GM18868 (cell line): ENCODE measurements at regions not wholly inside any gene's neighbourhood (a gene's known extent, or its start where the extent isn't known, plus 50 kb on each side); places are given as distances from the start of the nearest gene placed in this dataset.
"Not testable (repeated sequence)": the region's sequence is repeated elsewhere in the genome, so short reads cannot be mapped to it uniquely, and the experiment has no call there.

Experiments
- ATAC-seq: cut with Tn5 transposase; IDR thresholded peaks from one replicate; pipeline ENCODE4 v1.9.1; 2021; ENCODE audit warnings: mild to moderate bottlenecking, moderate library complexity; ENCODE audit not compliant: unreplicated experiment

DNA sequence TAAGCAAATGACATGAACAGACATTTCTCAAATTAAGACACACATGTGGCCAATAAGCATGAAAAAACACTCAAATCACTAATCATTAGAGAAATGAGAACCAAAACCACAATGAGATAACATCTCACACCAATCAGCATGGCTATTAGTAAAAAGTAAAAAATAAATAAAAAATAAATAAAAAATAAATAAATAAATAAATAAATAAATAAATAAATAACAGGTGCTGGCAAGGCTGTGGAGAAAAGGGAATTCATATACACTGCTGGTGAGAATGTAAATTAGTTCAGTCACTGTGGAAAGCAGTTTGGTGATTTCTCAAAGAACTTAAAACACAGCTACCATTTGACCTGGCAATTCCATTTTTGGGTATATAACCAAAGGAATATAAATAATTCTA, 167.1 kb upstream of the CNKSR2 start:
- ATAC-seq, result no peak

DNA sequence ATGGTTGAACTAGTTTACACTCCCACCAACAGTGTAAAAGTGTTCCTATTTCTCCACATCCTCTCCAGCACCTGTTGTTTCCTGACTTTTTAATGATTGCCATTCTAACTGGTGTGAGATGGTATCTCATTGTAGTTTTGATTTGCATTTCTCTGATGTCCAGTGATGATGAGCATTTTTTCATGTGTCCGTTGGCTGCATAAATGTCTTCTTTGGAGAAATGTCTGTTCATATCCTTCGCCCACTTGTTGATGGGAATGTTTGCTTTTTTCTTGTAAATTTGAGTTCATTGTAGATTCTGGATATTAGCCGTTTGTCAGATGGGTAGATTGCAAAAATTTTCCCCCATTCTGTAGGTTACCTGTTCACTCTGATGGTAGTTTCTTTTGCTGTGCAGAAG, 155.0 kb upstream of the CNKSR2 start:
- not testable (repeated sequence) for ATAC-seq

DNA sequence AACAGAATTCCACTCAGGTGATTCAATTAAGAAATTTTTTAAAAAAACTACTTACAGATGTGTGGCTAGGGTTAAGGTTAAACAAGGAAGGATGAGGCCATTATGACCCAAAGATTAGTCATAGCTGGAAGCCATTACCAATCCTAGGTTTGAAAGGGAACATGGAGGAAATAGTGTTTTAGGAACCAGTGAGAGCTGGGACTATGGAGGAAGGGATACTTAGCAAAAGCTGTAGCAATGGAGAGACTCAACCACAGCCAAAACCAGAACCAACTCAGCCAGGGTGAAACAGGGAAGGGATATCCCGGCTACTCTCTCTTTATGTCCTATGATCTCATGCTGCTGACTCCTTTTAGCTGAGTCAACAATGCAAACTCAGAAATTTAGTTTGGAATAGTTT, 148.6 kb upstream of the CNKSR2 start:
- no peak for ATAC-seq

DNA sequence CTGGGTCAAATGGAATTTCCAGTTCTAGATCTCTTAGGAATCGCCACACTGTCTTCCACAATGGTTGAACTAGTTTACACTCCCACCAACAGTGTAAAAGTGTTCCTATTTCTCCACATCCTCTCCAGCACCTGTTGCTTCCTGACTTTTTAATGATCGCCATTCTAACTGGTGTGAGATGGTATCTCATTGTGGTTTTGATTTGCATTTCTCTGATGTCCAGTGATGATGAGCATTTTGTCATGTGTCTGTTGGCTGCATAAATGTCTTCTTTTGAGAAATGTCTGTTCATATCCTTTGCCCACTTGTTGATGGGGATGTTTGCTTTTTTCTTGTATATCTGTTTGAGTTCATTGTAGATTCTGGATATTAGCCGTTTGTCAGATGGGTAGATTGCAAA, 145.2 kb upstream of the CNKSR2 start:
- ATAC-seq, result not testable (repeated sequence)

- ATAC-seq, result peak; percentile 61
Observed at GRCh38 chrX:21255032-21255618, 119.1 kb upstream of the CNKSR2 start.

DNA sequence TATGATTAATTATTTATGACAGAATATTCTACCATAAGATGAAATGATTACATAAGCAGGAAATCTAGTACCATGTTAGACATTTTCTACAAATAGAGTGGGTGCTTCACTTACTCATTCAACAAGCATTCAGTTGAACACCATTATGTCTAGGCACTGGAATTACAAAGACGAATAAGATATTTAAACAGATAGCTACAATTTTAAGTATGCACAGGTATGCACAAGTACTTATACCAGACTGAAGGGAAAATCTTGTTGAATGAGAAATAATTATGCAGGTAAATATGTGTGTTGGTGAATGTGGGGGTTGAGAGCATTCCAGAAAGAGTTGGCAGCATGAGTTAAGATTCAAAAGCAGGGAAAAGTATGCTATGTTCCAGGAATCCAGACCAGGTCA, 107.3 kb upstream of the CNKSR2 start:
- ATAC-seq, result no peak

GRCh38 chrX:21276736-21277433, 97.3 kb upstream of the CNKSR2 start:
- no peak for ATAC-seq

- ATAC-seq, result no peak
Observed at GRCh38 chrX:21289232-21289631, 85.0 kb upstream of the CNKSR2 start.

- ATAC-seq, result no peak
Observed at GRCh38 chrX:21295246-21295820, 78.9 kb upstream of the CNKSR2 start.

DNA sequence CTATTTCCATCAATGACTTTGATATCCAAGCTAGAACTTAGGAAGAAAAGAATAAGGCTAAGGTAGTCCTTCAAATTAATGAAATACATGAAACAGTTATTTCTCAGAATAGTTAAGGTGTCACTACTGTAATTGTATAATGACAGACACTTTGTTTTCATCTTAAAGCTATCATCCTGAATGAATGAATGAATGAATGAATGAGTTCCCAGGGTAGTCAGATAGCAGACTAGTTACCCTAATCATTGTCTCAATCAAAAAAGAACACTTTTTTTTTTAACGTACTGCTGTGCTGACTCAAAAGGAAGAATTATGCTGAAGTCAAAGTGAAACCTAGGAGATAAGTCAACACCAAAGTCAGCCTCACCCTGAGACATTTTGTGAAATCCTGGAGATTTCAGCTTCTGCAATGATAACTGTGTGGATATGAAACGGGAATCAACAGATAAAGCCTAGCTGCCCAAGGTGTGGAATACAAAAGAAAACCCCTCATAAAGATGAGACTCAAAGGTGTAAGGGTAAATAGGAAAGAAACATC, 68.3 kb upstream of the CNKSR2 start:
- no peak for ATAC-seq

DNA sequence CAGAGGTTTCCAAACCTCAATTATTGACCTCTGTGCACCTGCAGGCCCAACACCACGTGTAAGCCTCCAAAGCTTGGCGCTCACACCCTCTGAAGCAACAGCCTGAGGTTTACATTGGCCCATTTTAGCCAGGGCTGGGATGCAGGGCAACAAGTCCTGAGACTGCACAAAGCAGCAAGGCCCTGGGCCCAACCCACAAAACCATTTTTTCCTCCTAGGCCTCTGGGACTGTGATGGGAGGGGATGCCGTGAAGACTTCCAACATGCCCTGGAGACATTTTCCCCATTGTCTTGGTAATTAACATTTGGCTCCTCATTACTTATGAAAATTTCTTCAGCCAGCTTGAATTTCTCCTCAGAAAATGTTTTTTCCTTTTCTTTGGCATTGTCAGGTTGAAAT, 54.9 kb upstream of the CNKSR2 start:
- no peak for ATAC-seq
